GM12878 (cell line): ENCODE measurements at regions not wholly inside any gene's neighbourhood (a gene's known extent, or its start where the extent isn't known, plus 50 kb on each side); places are given as distances from the start of the nearest gene placed in this dataset.

ENCODE experiments used
- CTCF ChIP-seq, 3 experiments: IDR thresholded peaks in 2 of 3; conservative IDR thresholded peaks in 1 of 3; 2 replicates each; pipeline ENCODE4 v1.5.1; 2011; ENCODE audit warnings: low read depth in 3 of 3, low read length in 3 of 3, mild to moderate bottlenecking in 3 of 3, control low read depth in 2 of 3, moderate library complexity in 2 of 3, inconsistent platforms in 1 of 3, mixed read lengths in 1 of 3; ENCODE audit not compliant: control insufficient read depth in 2 of 3, insufficient read depth in 1 of 3; ENCODE audit errors: extremely low read depth in 1 of 3
- EP300 ChIP-seq, 2 experiments: fragments of 150-350 bp in 1 of 2; IDR thresholded peaks; 2 replicates each; pipeline ENCODE4 v1.6.1; 2011 to 2012; ENCODE audit warnings: low read depth in 2 of 2, low read length in 2 of 2, borderline replicate concordance in 1 of 2, improper control_type of control experiment in 1 of 2, inconsistent platforms in 1 of 2; ENCODE audit not compliant: control insufficient read depth in 1 of 2
- EZH2 ChIP-seq: IDR thresholded peaks from 2 replicates; pipeline ENCODE4 v1.6.1; 2012; ENCODE audit warnings: low read depth, mild to moderate bottlenecking, control low read depth, inconsistent platforms, low read length, borderline replicate concordance; ENCODE audit not compliant: control insufficient read depth
- HDGF ChIP-seq: fragments of 450-650 bp; IDR thresholded peaks from 2 replicates; pipeline ENCODE4 v1.6.1; 2016; ENCODE audit warnings: antibody characterized with exemption
- JUND ChIP-seq: IDR thresholded peaks from 2 replicates; pipeline ENCODE4 v1.6.1; 2012; ENCODE audit warnings: low read depth, mild to moderate bottlenecking, low read length, improper control_type of control experiment, moderate library complexity
- POLR2A ChIP-seq: IDR thresholded peaks from 2 replicates; pipeline ENCODE4 v1.6.1; 2011; ENCODE audit warnings: low read depth, mild to moderate bottlenecking, low read length
- RAD21 ChIP-seq: IDR thresholded peaks from 2 replicates; pipeline ENCODE4 v1.6.1; 2011; ENCODE audit warnings: mild to moderate bottlenecking, low read depth, low read length, moderate library complexity; ENCODE audit not compliant: insufficient read depth
- ZZZ3 ChIP-seq: IDR thresholded peaks from 2 replicates; pipeline ENCODE4 v1.6.1; 2011; ENCODE audit warnings: low read depth; ENCODE audit not compliant: control insufficient read depth, insufficient read length

- no peak for TF ChIP-seq EZH2
- no peak for TF ChIP-seq CTCF (IDR thresholded peaks at IDR 0.05 in 2 of 3, conservative IDR thresholded peaks at IDR 0.05 in 1 of 3; ENCODE audit: control insufficient read depth in 2 of 3, extremely low read depth in 1 of 3, insufficient read depth in 1 of 3, low read depth in 3 of 3, low read length in 3 of 3)
- no peak for TF ChIP-seq ZZZ3
- no peak for TF ChIP-seq EP300 (IDR thresholded peaks at IDR 0.05; ENCODE audit: borderline replicate concordance in 1 of 2, control insufficient read depth in 1 of 2, low read depth in 2 of 2, low read length in 2 of 2)
- TF ChIP-seq JUND = no peak
- no peak for TF ChIP-seq HDGF
- no peak for TF ChIP-seq RAD21
- TF ChIP-seq POLR2A = no peak
Measured at GRCh38 chr3:30307372-30307950, 298.9 kb upstream of the TGFBR2 start.
